HUES64 (cell line): ENCODE measurements at regions not wholly inside any gene's neighbourhood (a gene's known extent, or its start where the extent isn't known, plus 50 kb on each side); places are given as distances from the start of the nearest gene placed in this dataset.
"Not testable (repeated sequence)": the region's sequence is repeated elsewhere in the genome, so short reads cannot be mapped to it uniquely, and the experiment has no call there.

Source experiments
- H3K27ac ChIP-seq: 2 replicates; pipeline ENCODE4 v1.7.0; 2013; ENCODE audit warnings: low read depth, low read length, inconsistent platforms
- H3K27me3 ChIP-seq: 2 replicates; pipeline ENCODE4 v1.6.1; 2013; ENCODE audit warnings: mild to moderate bottlenecking, low read length; ENCODE audit not compliant: insufficient read depth
- H3K36me3 ChIP-seq: 2 replicates; pipeline ENCODE4 v1.6.1; 2013; ENCODE audit warnings: mild to moderate bottlenecking, low read length; ENCODE audit not compliant: insufficient read depth
- H3K4me1 ChIP-seq: 2 replicates; pipeline ENCODE4 v1.6.1; 2013; ENCODE audit warnings: mild to moderate bottlenecking, low read length, moderate library complexity; ENCODE audit not compliant: insufficient read depth
- H3K4me3 ChIP-seq: 2 replicates; pipeline ENCODE4 v1.5.1; 2013; ENCODE audit warnings: mild to moderate bottlenecking, low read length, moderate library complexity
- H3K9ac ChIP-seq: 2 replicates; pipeline ENCODE4 v1.6.1; 2013; ENCODE audit warnings: mild to moderate bottlenecking, low read depth, low read length
- H3K9me3 ChIP-seq: 2 replicates; pipeline ENCODE4 v1.6.1; 2013; ENCODE audit warnings: low read depth, low read length; ENCODE audit not compliant: insufficient read depth
- WGBS: fragments of 150-250, 120-280 bp; methylation state at CpG from one replicate; pipeline ENCODE4 v1.1.7; 2013; ENCODE audit warnings: missing lambda C conversion rate; 5-methylcytosine and 5-hydroxymethylcytosine counted together

- H3K36me3 ChIP-seq, H3K27me3 ChIP-seq, H3K9ac ChIP-seq, H3K4me3 ChIP-seq, H3K9me3 ChIP-seq, H3K27ac ChIP-seq: not testable (repeated sequence)
- WGBS: 86% methylated on average over 11 of the region's 11 CpGs
- peaks cover 34% of the 10 kb centered on the region for H3K4me1 ChIP-seq
Observed at GRCh38 chr4:133266966-133267365, 117.9 kb downstream of the PCDH10 start.

GRCh38 chr4:133264251-133264650, 115.2 kb downstream of the PCDH10 start:
- Histone ChIP-seq H3K4me1 (peaks cover 37% of the 10 kb centered on the region), H3K27ac (peak overlapping the region; percentile 55; the same call in 1 of the 2 replicates)
- not testable (repeated sequence) for H3K36me3 ChIP-seq, H3K27me3 ChIP-seq, H3K4me3 ChIP-seq, H3K9ac ChIP-seq, H3K9me3 ChIP-seq
- 81% methylated on average over 3 of the region's 3 CpGs for WGBS

GRCh38 chr4:133263104-133263503, 114.0 kb downstream of the PCDH10 start:
- H3K9me3 ChIP-seq: no peaks in the 10 kb centered on the region
- 29% methylated on average over 1 of the region's 3 CpGs for WGBS
- H3K4me3 ChIP-seq: no peak overlapping the region
- H3K9ac ChIP-seq: peak overlapping the region; percentile 44; the same call in 1 of the 2 replicates
- peak overlapping the region; percentile 44 for H3K27ac ChIP-seq
- H3K36me3 ChIP-seq: no peaks in the 10 kb centered on the region
- H3K27me3 ChIP-seq: no peaks in the 10 kb centered on the region
- peaks cover 37% of the 10 kb centered on the region for H3K4me1 ChIP-seq

- Histone ChIP-seq H3K27me3 (no peaks in the 10 kb centered on the region), H3K9ac (no peak overlapping the region), H3K9me3 (no peaks in the 10 kb centered on the region), H3K4me3 (no peak overlapping the region), H3K4me1 (no peaks in the 10 kb centered on the region), H3K27ac (no peak overlapping the region), H3K36me3 (no peaks in the 10 kb centered on the region)
- WGBS: 100% methylated on average over 2 of the region's 2 CpGs
Observed at GRCh38 chr4:133247861-133248260, 98.8 kb downstream of the PCDH10 start.

DNA sequence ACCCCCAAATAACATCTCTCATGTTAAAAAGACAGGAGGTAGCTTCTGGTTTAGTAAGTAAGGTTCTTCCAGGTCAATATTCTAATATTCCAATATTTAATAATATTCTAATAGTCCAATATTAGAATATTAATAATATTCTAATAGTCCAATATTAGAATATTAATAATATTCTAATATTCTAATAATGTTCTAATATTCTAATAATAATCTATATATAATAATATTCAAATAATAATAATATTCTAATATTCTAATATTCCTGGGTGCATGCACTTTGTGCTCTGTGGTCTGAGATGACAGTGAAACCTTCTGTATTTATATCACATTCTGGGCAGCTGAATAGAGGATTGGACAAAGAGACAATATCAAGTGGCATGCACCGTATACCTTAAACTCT, 96.1 kb downstream of the PCDH10 start:
- H3K27ac ChIP-seq: no peak overlapping the region
- H3K4me3 ChIP-seq: no peak overlapping the region
- no peaks in the 10 kb centered on the region for H3K36me3 ChIP-seq
- H3K4me1 ChIP-seq: no peaks in the 10 kb centered on the region
- H3K9ac ChIP-seq: no peak overlapping the region
- no peaks in the 10 kb centered on the region for H3K9me3 ChIP-seq
- no CpG with 5 or more reads among the region's 1 CpG for WGBS
- no peaks in the 10 kb centered on the region for H3K27me3 ChIP-seq
